ENCODE measurements at regions not wholly inside any gene's neighbourhood (a gene's known extent, or its start where the extent isn't known, plus 50 kb on each side); places are given as distances from the start of the nearest gene placed in this dataset.

DNA sequence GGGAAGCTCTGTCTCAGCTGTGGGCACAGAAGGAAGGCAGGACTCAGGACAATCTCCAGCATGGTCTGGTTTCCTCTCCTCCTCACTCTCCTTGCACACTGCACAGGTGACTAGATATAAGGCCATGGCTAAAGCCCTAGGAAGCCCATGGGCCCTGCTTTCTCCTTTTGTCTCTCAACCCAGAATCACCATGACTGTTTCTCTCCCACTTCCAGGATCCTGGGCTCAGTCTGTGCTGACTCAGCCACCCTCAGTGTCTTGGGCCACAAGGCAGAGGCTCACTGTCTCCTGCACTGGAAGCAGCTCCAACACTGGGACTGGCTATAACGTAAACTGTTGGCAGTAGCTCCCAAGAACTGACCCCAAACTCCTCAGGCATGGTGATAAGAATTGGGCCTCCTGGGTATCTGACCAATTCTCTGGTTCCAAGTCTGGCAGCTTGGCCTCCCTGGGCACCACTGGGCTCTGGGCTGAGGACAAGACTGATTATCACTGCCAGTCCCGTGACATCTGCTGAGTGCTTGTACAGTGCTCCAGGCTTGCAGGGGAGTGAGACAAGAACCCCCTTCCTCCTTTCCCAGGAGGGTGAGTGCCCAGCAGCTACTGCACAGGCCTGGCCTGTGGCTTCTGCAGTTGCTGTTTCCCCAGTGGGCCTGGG, 104.0 kb upstream of the TOP3B start:
- Histone ChIP-seq H3K27me3 (no peaks in the 10 kb centered on the region), H3K36me3 (no peaks in the 10 kb centered on the region), H3K27ac (no peak overlapping the region), H3K4me1 (no peaks in the 10 kb centered on the region), H3K9me3 (no peaks in the 10 kb centered on the region), H3K4me3 (no peak overlapping the region)
- TF ChIP-seq, protein P1, sequence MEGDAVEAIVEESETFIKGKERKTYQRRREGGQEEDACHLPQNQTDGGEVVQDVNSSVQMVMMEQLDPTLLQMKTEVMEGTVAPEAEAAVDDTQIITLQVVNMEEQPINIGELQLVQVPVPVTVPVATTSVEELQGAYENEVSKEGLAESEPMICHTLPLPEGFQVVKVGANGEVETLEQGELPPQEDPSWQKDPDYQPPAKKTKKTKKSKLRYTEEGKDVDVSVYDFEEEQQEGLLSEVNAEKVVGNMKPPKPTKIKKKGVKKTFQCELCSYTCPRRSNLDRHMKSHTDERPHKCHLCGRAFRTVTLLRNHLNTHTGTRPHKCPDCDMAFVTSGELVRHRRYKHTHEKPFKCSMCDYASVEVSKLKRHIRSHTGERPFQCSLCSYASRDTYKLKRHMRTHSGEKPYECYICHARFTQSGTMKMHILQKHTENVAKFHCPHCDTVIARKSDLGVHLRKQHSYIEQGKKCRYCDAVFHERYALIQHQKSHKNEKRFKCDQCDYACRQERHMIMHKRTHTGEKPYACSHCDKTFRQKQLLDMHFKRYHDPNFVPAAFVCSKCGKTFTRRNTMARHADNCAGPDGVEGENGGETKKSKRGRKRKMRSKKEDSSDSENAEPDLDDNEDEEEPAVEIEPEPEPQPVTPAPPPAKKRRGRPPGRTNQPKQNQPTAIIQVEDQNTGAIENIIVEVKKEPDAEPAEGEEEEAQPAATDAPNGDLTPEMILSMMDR (IDR thresholded peaks at IDR 0.05) = no peak
- no peak for TF ChIP-seq POLR2A (IDR thresholded peaks at IDR 0.05)
- DNase-seq = no peak

DNA sequence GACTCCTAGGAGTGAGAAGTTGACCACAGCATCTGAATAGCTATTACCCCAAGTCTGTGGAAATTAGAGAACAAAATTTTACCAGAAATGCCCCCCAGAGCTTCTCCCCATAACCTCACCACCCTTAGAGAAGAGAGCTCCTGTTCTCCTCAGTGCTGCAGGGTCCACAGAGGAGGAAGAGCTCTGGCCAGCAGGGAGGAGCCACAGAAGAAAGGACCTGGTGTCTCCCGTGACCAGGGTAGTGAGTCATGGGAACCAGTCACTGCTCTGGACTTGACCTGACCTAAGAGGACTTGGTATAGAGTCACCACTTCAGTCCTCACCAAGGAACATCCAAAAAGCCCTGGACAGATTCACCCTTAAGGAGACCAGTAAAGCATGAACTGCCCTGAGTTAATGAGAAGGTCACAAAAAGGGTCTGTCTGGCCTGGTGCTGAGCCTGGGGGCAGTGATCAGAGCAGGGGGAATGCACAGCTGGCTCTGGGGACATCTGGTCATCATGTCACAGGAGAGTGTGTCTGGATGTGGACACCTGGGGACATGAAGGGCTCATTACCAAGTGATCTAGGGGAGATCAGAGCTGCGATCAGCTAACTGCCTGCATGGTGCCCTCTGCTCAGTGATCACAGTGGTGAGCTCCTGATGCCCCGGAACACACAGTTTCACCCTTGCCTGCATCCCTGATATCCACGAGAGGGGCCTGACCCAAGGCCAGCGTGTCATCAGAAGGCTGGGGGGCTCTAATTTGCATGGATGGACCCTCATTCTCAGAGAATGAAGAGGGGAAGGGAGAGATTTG, 103.3 kb upstream of the TOP3B start:
- Histone ChIP-seq H3K27me3 (no peaks in the 10 kb centered on the region), H3K4me3 (no peak overlapping the region), H3K36me3 (no peaks in the 10 kb centered on the region), H3K4me1 (no peaks in the 10 kb centered on the region), H3K27ac (no peak overlapping the region), H3K9me3 (no peaks in the 10 kb centered on the region)
- no peak for TF ChIP-seq POLR2A (IDR thresholded peaks at IDR 0.05)
- TF ChIP-seq, protein P1 (IDR thresholded peaks at IDR 0.05) = no peak
- no peak for DNase-seq

- H3K4me3 ChIP-seq = no peak overlapping the region
- DNase-seq = no peak
- no peaks in the 10 kb centered on the region for H3K27me3 ChIP-seq
- no peak overlapping the region for H3K27ac ChIP-seq
- H3K36me3 ChIP-seq = no peaks in the 10 kb centered on the region
- no peaks in the 10 kb centered on the region for H3K9me3 ChIP-seq
- no peak for TF ChIP-seq POLR2A (IDR thresholded peaks at IDR 0.05)
- TF ChIP-seq, protein P1 (IDR thresholded peaks at IDR 0.05) = no peak
- no peaks in the 10 kb centered on the region for H3K4me1 ChIP-seq
Observed at GRCh38 chr22:22084089-22084711, 101.6 kb upstream of the TOP3B start.

DNA sequence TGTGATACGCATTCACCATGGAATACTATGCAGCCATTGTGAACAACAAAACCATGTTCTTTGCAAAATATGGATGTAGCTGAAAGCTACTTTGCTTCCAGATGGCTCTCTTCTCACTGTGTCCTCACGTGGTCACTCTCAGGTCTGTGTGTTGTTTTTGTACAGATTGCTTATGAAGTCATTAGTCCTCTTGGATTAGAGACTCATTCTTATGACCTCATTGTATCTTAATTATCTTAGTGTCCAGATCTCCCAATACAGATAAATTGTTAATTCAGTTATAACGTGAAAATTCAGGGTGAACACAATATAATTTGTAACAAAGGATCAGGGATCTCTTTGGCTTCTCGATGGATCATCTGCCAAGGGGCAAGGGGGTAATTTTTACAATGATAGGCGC, 100.4 kb upstream of the TOP3B start:
- Histone ChIP-seq H3K9me3 (no peaks in the 10 kb centered on the region), H3K27me3 (no peaks in the 10 kb centered on the region), H3K27ac (no peak overlapping the region), H3K4me3 (no peak overlapping the region), H3K36me3 (no peaks in the 10 kb centered on the region), H3K4me1 (no peaks in the 10 kb centered on the region)
- TF ChIP-seq POLR2A (IDR thresholded peaks at IDR 0.05) = no peak
- TF ChIP-seq, protein P1 (IDR thresholded peaks at IDR 0.05) = no peak
- no peak for DNase-seq

- DNase-seq = no peak
- Histone ChIP-seq H3K4me3 (no peak overlapping the region), H3K9me3 (no peaks in the 10 kb centered on the region), H3K27me3 (no peaks in the 10 kb centered on the region), H3K36me3 (no peaks in the 10 kb centered on the region), H3K4me1 (no peaks in the 10 kb centered on the region), H3K27ac (no peak overlapping the region)
- TF ChIP-seq, protein P1 (IDR thresholded peaks at IDR 0.05) = no peak
- TF ChIP-seq POLR2A (IDR thresholded peaks at IDR 0.05) = no peak
Observed at GRCh38 chr22:22082229-22082835, 99.7 kb upstream of the TOP3B start.

All from Peyer's patch (tissue), 4 donors.